Endothelial cell of umbilical vein (primary cell): ENCODE measurements at regions not wholly inside any gene's neighbourhood (a gene's known extent, or its start where the extent isn't known, plus 50 kb on each side); places are given as distances from the start of the nearest gene placed in this dataset.

Source experiments
- BruUV-seq: library from RNA; stranded (reverse); fragments of 400-500 nt; replicated peaks from 2 replicates; lab custom pipeline; 2021; lab: Mats Ljungman, UMichigan
- CTCF ChIA-PET: fragments of 300-600, 350-600 bp; sonication (Branson Sonifier 250); formaldehyde crosslinking; loops from one replicate; lab custom pipeline; 2021; ENCODE audit warnings: antibody characterized with exemption, inconsistent platforms; lab: Charles Lee
- POLR2A ChIA-PET: fragments of 300-600, 350-600 bp; sonication (Branson Sonifier 250); formaldehyde crosslinking; loops from one replicate; lab custom pipeline; 2021; ENCODE audit warnings: antibody characterized with exemption, inconsistent platforms; lab: Charles Lee
- DNase-seq: peaks from one replicate; pipeline ENCODE4 v3.0.0-alpha.2; 2011; ENCODE audit warnings: low read depth, low spot score
- FAIRE-seq: peaks from 2 replicates; lab custom pipeline; 2011; peaks lifted over from hg19 to GRCh38; lab: Jason Lieb, UNC
- H2AFZ ChIP-seq: 2 replicates; pipeline ENCODE4 v1.6.0; 2012; ENCODE audit warnings: low read depth, low read length, control low read depth, inconsistent platforms
- H3K27ac ChIP-seq: 2 replicates; pipeline ENCODE4 v1.5.1; 2011; ENCODE audit warnings: low read depth, mild to moderate bottlenecking, control low read depth, low read length, moderate library complexity; ENCODE audit not compliant: insufficient read depth
- H3K27me3 ChIP-seq, 2 experiments: 2 replicates each; pipeline versions ENCODE4 v1.6.0 to v1.6.1; 2011; ENCODE audit warnings: low read length in 2 of 2, mixed read lengths in 1 of 2; ENCODE audit not compliant: control insufficient read depth in 2 of 2, insufficient read depth in 2 of 2
- H3K36me3 ChIP-seq, 2 experiments: 2 replicates in 1 of 2; 3 replicates in 1 of 2; pipeline ENCODE4 v1.5.1; 2011; ENCODE audit warnings: low read length in 2 of 2, mild to moderate bottlenecking in 1 of 2, moderate library complexity in 1 of 2; ENCODE audit not compliant: control insufficient read depth in 2 of 2, insufficient read depth in 2 of 2; ENCODE audit errors: extremely low read depth in 1 of 2
- H3K4me1 ChIP-seq: 3 replicates; pipeline ENCODE4 v1.5.1; 2011; ENCODE audit warnings: mild to moderate bottlenecking, low read length; ENCODE audit not compliant: control insufficient read depth, insufficient read depth; ENCODE audit errors: extremely low read depth
- H3K4me2 ChIP-seq: 2 replicates; pipeline ENCODE4 v1.6.1; 2011; ENCODE audit warnings: low read length, control low read depth, mixed read lengths; ENCODE audit not compliant: insufficient read depth
- H3K4me3 ChIP-seq, 3 experiments: fragments of 200-600 bp in 1 of 3; sonication (generic), shearing (Covaris generic) in 1 of 3; replicated peaks in 1 of 3; 2 replicates each; pipeline ENCODE4 v1.5.1; 2011 to 2016; ENCODE audit warnings: control low read depth in 3 of 3, low read length in 3 of 3, mild to moderate bottlenecking in 2 of 3, inconsistent platforms in 1 of 3, low read depth in 1 of 3, moderate library complexity in 1 of 3; ENCODE audit not compliant: insufficient read depth in 1 of 3
- H3K79me2 ChIP-seq: 2 replicates; pipeline ENCODE4 v1.6.0; 2012; ENCODE audit warnings: low read length, inconsistent platforms; ENCODE audit not compliant: control insufficient read depth, insufficient read depth
- H3K9ac ChIP-seq: replicated peaks from 2 replicates; pipeline ENCODE3; 2011; ENCODE audit warnings: low read length, control low read depth; ENCODE audit not compliant: insufficient read depth; ENCODE audit errors: extremely low read depth
- H3K9me1 ChIP-seq: replicated peaks from 3 replicates; pipeline ENCODE4 v1.6.0; 2011; ENCODE audit warnings: mild to moderate bottlenecking, low read length; ENCODE audit not compliant: control insufficient read depth, insufficient read depth; ENCODE audit errors: extremely low read depth
- H3K9me3 ChIP-seq: replicated peaks from 2 replicates; pipeline ENCODE4 v1.5.1; 2012; ENCODE audit warnings: low read length, inconsistent platforms; ENCODE audit not compliant: control insufficient read depth, insufficient read depth
- H4K20me1 ChIP-seq: replicated peaks from 2 replicates; pipeline ENCODE3; 2011; ENCODE audit warnings: mild to moderate bottlenecking, low read length; ENCODE audit not compliant: control insufficient read depth, insufficient read depth; ENCODE audit errors: extremely low read depth
- CTCF ChIP-seq, 2 donors: IDR thresholded peaks; 1 replicate in 1 of 2; 2 replicates in 1 of 2; pipeline ENCODE4 v1.5.1; 2011; ENCODE audit warnings: low read length in 2 of 2, mild to moderate bottlenecking in 2 of 2, moderate library complexity in 2 of 2, control low read depth in 1 of 2, inconsistent platforms in 1 of 2, low read depth in 1 of 2; ENCODE audit not compliant: insufficient read depth in 1 of 2; ENCODE audit errors: extremely low read depth in 1 of 2
- FOS ChIP-seq: IDR thresholded peaks from 2 replicates; pipeline ENCODE4 v1.6.1; 2011; ENCODE audit warnings: mild to moderate bottlenecking, low read length, moderate library complexity, borderline replicate concordance; ENCODE audit not compliant: insufficient read depth
- JUN ChIP-seq: IDR thresholded peaks from 2 replicates; pipeline ENCODE4 v1.6.1; 2011; ENCODE audit warnings: borderline replicate concordance, low read depth; ENCODE audit not compliant: insufficient read length, insufficient read depth
- MYC ChIP-seq: IDR thresholded peaks from one replicate; pipeline ENCODE4 v1.6.1; 2011; ENCODE audit warnings: mild to moderate bottlenecking, low read depth, low read length
- POLR2AphosphoS5 ChIP-seq: IDR thresholded peaks from 2 replicates; pipeline ENCODE4 v1.6.1; 2012; ENCODE audit warnings: low read depth, mild to moderate bottlenecking, control low read depth, low read length, moderate library complexity; ENCODE audit not compliant: insufficient read depth
- dilution Hi-C: fragments of 300-500 bp; cut with MboI; formaldehyde crosslinking; loops from one replicate; pipeline ENCODE4 v1.15.0; 2019; ENCODE audit warnings: low sequenced_read_pairs; ENCODE audit not compliant: extremely low pct_ligation_motif_present
- intact Hi-C: fragments of 100-400 bp; cut with micrococcal nuclease; formaldehyde crosslinking; loops from one replicate; pipeline ENCODE4 v1.10.0; 2022
- TF ChIP-seq, protein P1 (sequence below): IDR thresholded peaks from 2 replicates; pipeline ENCODE4 v1.6.1; 2011; ENCODE audit not compliant: insufficient read depth, insufficient read length

GRCh38 chr7:67512481-67512880 lies 515.8 kb downstream of the TYW1 start:
- Histone ChIP-seq H3K9ac (no peak overlapping the region), H3K27me3 (no peaks in the 10 kb centered on the region), H3K9me1 (no peaks in the 10 kb centered on the region), H3K4me3 (no peak overlapping the region), H4K20me1 (no peaks in the 10 kb centered on the region), H3K4me1 (no peaks in the 10 kb centered on the region), H3K79me2 (no peaks in the 10 kb centered on the region), H3K36me3 (no peaks in the 10 kb centered on the region), H3K27ac (no peak overlapping the region), H3K9me3 (peaks cover 2% of the 10 kb centered on the region), H3K4me2 (no peak overlapping the region), H2AFZ (no peak overlapping the region)
- FAIRE-seq (no peak), DNase-seq (no peak)
- TF ChIP-seq MYC (no peak), POLR2AphosphoS5 (no peak)
- dilution Hi-C loops: no loop called here
- intact Hi-C loops: no loop called here
- ChIA-PET CTCF (no interaction called here), POLR2A (no interaction called here)
- no TSS peak for BruUV-seq

DNA sequence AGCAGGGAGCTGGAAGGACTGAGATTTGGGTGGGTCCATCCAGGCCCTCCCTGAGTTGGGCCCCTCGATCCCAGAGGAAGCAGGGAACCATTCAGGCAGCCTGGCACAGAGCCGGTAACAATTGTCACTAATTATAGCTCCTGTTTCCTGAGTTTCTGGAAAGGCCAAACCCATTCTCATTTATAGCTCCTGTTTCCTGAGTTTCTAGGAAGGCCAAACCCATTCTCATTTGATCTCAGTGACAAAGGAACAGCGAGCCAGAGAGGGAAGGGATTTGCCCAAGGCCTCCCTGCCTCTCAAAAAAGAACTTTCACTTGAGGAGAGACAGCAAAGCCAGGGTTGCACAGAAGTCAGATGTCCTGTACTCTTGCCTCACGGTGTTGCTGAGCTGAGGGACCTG lies 521.9 kb downstream of the TYW1 start:
- TF ChIP-seq, protein P1, sequence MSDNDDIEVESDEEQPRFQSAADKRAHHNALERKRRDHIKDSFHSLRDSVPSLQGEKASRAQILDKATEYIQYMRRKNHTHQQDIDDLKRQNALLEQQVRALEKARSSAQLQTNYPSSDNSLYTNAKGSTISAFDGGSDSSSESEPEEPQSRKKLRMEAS: no peak
- TF ChIP-seq POLR2AphosphoS5 (no peak), FOS (no peak), CTCF (IDR thresholded peaks at IDR 0.05; ENCODE audit: extremely low read depth in 1 of 2, insufficient read depth in 1 of 2, low read depth in 1 of 2, low read length in 2 of 2) (no peak), JUN (no peak)
- dilution Hi-C loops (no loop called here), intact Hi-C loops (no loop called here)
- H3K79me2 ChIP-seq: no peaks in the 10 kb centered on the region
- no peak overlapping the region for H3K27ac ChIP-seq
- H3K9me1 ChIP-seq: no peaks in the 10 kb centered on the region
- BruUV-seq: no TSS peak
- H3K36me3 ChIP-seq: no peaks in the 10 kb centered on the region
- H3K4me1 ChIP-seq: no peaks in the 10 kb centered on the region
- FAIRE-seq (no peak), DNase-seq (no peak)
- H3K4me3 ChIP-seq: no peak overlapping the region
- no peaks in the 10 kb centered on the region for H3K27me3 ChIP-seq
- ChIA-PET CTCF (no interaction called here), POLR2A (no interaction called here)
- H3K4me2 ChIP-seq: no peak overlapping the region
- no peak overlapping the region for H3K9ac ChIP-seq
- no peaks in the 10 kb centered on the region for H4K20me1 ChIP-seq
- H2AFZ ChIP-seq: no peak overlapping the region
- H3K9me3 ChIP-seq: no peaks in the 10 kb centered on the region
